ENCODE measurements at regions not wholly inside any gene's neighbourhood (a gene's known extent, or its start where the extent isn't known, plus 50 kb on each side); places are given as distances from the start of the nearest gene placed in this dataset.
A peak's percentile ranks its signal among the peaks of the same experiment; 100 is the strongest.

GRCh38 chr12:69061574-69061973 lies 128.6 kb upstream of the CPM start:
- no peaks in the 10 kb centered on the region for H3K23me2 ChIP-seq (ENCODE audit: low read depth, low read length)
- FAIRE-seq (no peak), DNase-seq (ENCODE audit: low read depth in 1 of 2, low spot score in 2 of 2) (no peak)
- H3K9me3 ChIP-seq (ENCODE audit: insufficient read depth in 2 of 2, low read depth in 1 of 2, low read length in 1 of 2) = no peaks in the 10 kb centered on the region
- no peak overlapping the region for H4K91ac ChIP-seq (replicated peaks; ENCODE audit: insufficient read length, low read length)
- H3K4me2 ChIP-seq (ENCODE audit: insufficient read depth in 1 of 2, low read depth in 2 of 2, low read length in 2 of 2) = 0 out of 4 replicates have a peak overlapping the region, but pooled peaks of 1 of the 2 experiments have one; percentile 10
- H3K27me3 ChIP-seq (replicated peaks in 1 of 4; ENCODE audit: control insufficient read depth in 3 of 4, extremely low read depth in 1 of 4, insufficient read depth in 3 of 4, low read length in 3 of 4) = no peaks in the 10 kb centered on the region
- no peaks in the 10 kb centered on the region for H3K79me2 ChIP-seq (ENCODE audit: control insufficient read depth in 1 of 2, insufficient read depth in 2 of 2, low read length in 2 of 2)
- H4K8ac ChIP-seq (ENCODE audit: extremely low read depth, insufficient read depth, low read length) = no peak overlapping the region
- H2BK15ac ChIP-seq (ENCODE audit: low read length) = no peak overlapping the region
- no peak overlapping the region for H3K56ac ChIP-seq (replicated peaks; ENCODE audit: insufficient read length, low read depth, low read length)
- peaks cover 0 to 4% (median 2%) of the 10 kb centered on the region in 4 experiments; a peak in 2 of 7 replicates for H3K4me1 ChIP-seq (replicated peaks in 1 of 4; ENCODE audit: control insufficient read depth in 3 of 4, insufficient read depth in 4 of 4, low read length in 3 of 4)
- POLR2A ChIA-PET (ENCODE audit: partially characterized antibody) = no interaction called here
- H4K5ac ChIP-seq (ENCODE audit: insufficient read length, low read depth, low read length) = no peak overlapping the region
- H2BK5ac ChIP-seq (ENCODE audit: low read depth, low read length) = no peak overlapping the region
- H3K23ac ChIP-seq (ENCODE audit: insufficient read length) = no peak overlapping the region
- H2AFZ ChIP-seq (ENCODE audit: low read length) = no peak overlapping the region
- no peak overlapping the region for H2AK5ac ChIP-seq (ENCODE audit: low read depth, low read length)
- H2BK120ac ChIP-seq (replicated peaks; ENCODE audit: low read depth, low read length) = no peak overlapping the region
- 70% methylated on average over 1 of the region's 1 CpG; no CpG with 5 or more reads in 1 of the 2 experiments for WGBS, 2 experiments (ENCODE audit: extremely low coverage in 1 of 2, insufficient coverage in 1 of 2, insufficient read length in 1 of 2, insufficient replicate concordance in 2 of 2, low coverage in 1 of 2, low lambda C conversion rate in 2 of 2, missing lambda C conversion rate in 1 of 2)
- no peaks in the 10 kb centered on the region for H3K36me3 ChIP-seq (ENCODE audit: control insufficient read depth in 2 of 4, insufficient read depth in 4 of 4, low read length in 3 of 4)
- CTCF ChIA-PET (ENCODE audit: partially characterized antibody) = interaction anchor here (0.6 to 3.4 kb wide), 5 partner anchors 10 to 1021 kb away, joined by 3 to 21 read pairs (median 4); no protein-coding TSS in a partner anchor
- H3K14ac ChIP-seq (ENCODE audit: insufficient read length) = no peak overlapping the region
- H3K9ac ChIP-seq (replicated peaks in 1 of 4; ENCODE audit: extremely low read depth in 1 of 4, low read depth in 3 of 4, low read length in 3 of 4) = no peak overlapping the region
- H3K4ac ChIP-seq (replicated peaks; ENCODE audit: insufficient read length, low read depth, low read length) = no peak overlapping the region
- no peak overlapping the region for H3K4me3 ChIP-seq (ENCODE audit: extremely low read depth in 1 of 4, insufficient read depth in 2 of 4, low read depth in 3 of 4, low read length in 4 of 4)
- H2BK20ac ChIP-seq (ENCODE audit: low read length) = no peak overlapping the region
- no peak overlapping the region for H2BK12ac ChIP-seq (ENCODE audit: low read depth, low read length)
- H3K18ac ChIP-seq (ENCODE audit: extremely low read depth, low read length) = no peak overlapping the region
- no peaks in the 10 kb centered on the region for H3K79me1 ChIP-seq (ENCODE audit: low read depth, low read length)
- no peaks in the 10 kb centered on the region for H4K20me1 ChIP-seq (replicated peaks in 1 of 2; ENCODE audit: control insufficient read depth in 1 of 2, insufficient read depth in 2 of 2, low read length in 2 of 2)
- H3K27ac ChIP-seq (ENCODE audit: low read depth, low read length) = no peak overlapping the region
- TF ChIP-seq SIX5 (IDR thresholded peaks at IDR 0.05; ENCODE audit: low read depth, low read length) (no peak), RFX5 (IDR thresholded peaks at IDR 0.05; ENCODE audit: borderline replicate concordance, low read depth, low read length) (no peak), MAX (IDR thresholded peaks at IDR 0.05) (no peak), GABPA (IDR thresholded peaks at IDR 0.05; ENCODE audit: borderline replicate concordance, insufficient read depth, low read length) (no peak), JUND (IDR thresholded peaks at IDR 0.05; ENCODE audit: low read length) (no peak), PHF8 (conservative IDR thresholded peaks at IDR 0.05; ENCODE audit: low read depth, low read length) (no peak), CBX5 (IDR thresholded peaks at IDR 0.05; ENCODE audit: low read depth, low read length) (no peak)
